GM12878 (cell line): ENCODE measurements at regions not wholly inside any gene's neighbourhood (a gene's known extent, or its start where the extent isn't known, plus 50 kb on each side); places are given as distances from the start of the nearest gene placed in this dataset.

Experiments used
- ATAC-seq: fragments of 200-7000 bp; cut with Tn5 transposase; 3 replicates; pipeline ENCODE4 v1.9.1; 2020; ENCODE audit warnings: mild to moderate bottlenecking, moderate library complexity
- BruUV-seq: library from RNA; stranded (reverse); fragments of 400-500 nt; replicated peaks from 2 replicates; lab custom pipeline; 2021; lab: Mats Ljungman, UMichigan
- CTCF ChIA-PET: fragments of 300-600 bp; sonication (Branson Sonifier 250); formaldehyde crosslinking; extraction: SDS; loops from one replicate; lab custom pipeline; 2021; ENCODE audit warnings: inconsistent platforms; lab: Yijun Ruan, JAX
- POLR2A ChIA-PET: fragments of 350-600 bp; formaldehyde crosslinking; extraction: SDS; loops from one replicate; lab custom pipeline; 2021; ENCODE audit warnings: inconsistent platforms; lab: Charles Lee
- RAD21 ChIA-PET: fragments of 300-600 bp; sonication (Branson Sonifier 250); formaldehyde crosslinking; loops from one replicate; lab custom pipeline; 2023; ENCODE audit warnings: antibody characterized with exemption; ENCODE audit not compliant: unreplicated experiment; lab: Charles Lee
- SMC1A ChIA-PET: fragments of 300-600 bp; sonication (Branson Sonifier 250); formaldehyde crosslinking; loops from one replicate; lab custom pipeline; 2023; ENCODE audit not compliant: unreplicated experiment, uncharacterized antibody; lab: Charles Lee
- DNase-seq: peaks from one replicate; pipeline ENCODE4 v3.0.0-alpha.2; 2011; ENCODE audit warnings: low read depth, low spot score
- FAIRE-seq: peaks from 3 replicates; lab custom pipeline; 2011; peaks lifted over from hg19 to GRCh38; lab: Jason Lieb, UNC
- H2AFZ ChIP-seq: 2 replicates; pipeline ENCODE4 v1.6.0; 2011; ENCODE audit warnings: low read depth, low read length, control low read depth; ENCODE audit not compliant: control insufficient read depth
- H3K27ac ChIP-seq: 2 replicates; pipeline ENCODE4 v1.5.1; 2011; ENCODE audit warnings: control low read depth; ENCODE audit not compliant: control insufficient read depth, insufficient read depth
- H3K27me3 ChIP-seq, 2 experiments: replicated peaks in 1 of 2; 2 replicates each; pipeline versions ENCODE4 v1.6.0 to v1.6.1; 2011; ENCODE audit warnings: low read length in 1 of 2; ENCODE audit not compliant: control insufficient read depth in 2 of 2, insufficient read depth in 2 of 2
- H3K36me3 ChIP-seq, 2 experiments: 2 replicates each; pipeline ENCODE4 v1.5.1; 2011; ENCODE audit warnings: low read length in 1 of 2; ENCODE audit not compliant: control insufficient read depth in 2 of 2, insufficient read depth in 2 of 2
- H3K4me1 ChIP-seq: 2 replicates; pipeline ENCODE4 v1.6.1; 2011; ENCODE audit warnings: mild to moderate bottlenecking, low read length, moderate library complexity, mixed read lengths; ENCODE audit not compliant: control insufficient read depth, insufficient read depth
- H3K4me2 ChIP-seq: 2 replicates; pipeline ENCODE4 v1.6.0; 2011; ENCODE audit warnings: control low read depth; ENCODE audit not compliant: control insufficient read depth, insufficient read depth
- H3K4me3 ChIP-seq: fragments of 200-600 bp; sonication (generic); 2 replicates; pipeline ENCODE4 v1.5.1; 2016
- H3K79me2 ChIP-seq: 2 replicates; pipeline ENCODE4 v1.6.0; 2011; ENCODE audit warnings: low read length; ENCODE audit not compliant: control insufficient read depth, insufficient read depth
- H3K9ac ChIP-seq: 2 replicates; pipeline ENCODE4 v1.8.0; 2011; ENCODE audit warnings: low read length, control low read depth, mixed read lengths; ENCODE audit not compliant: control insufficient read depth, insufficient read depth
- H3K9me3 ChIP-seq: replicated peaks from 3 replicates; pipeline ENCODE4 v1.5.1; 2011; ENCODE audit warnings: mild to moderate bottlenecking, low read length; ENCODE audit not compliant: control insufficient read depth, insufficient read depth
- H4K20me1 ChIP-seq: 2 replicates; pipeline ENCODE4 v1.6.0; 2011; ENCODE audit not compliant: control insufficient read depth, insufficient read depth
- CREB1 ChIP-seq: IDR thresholded peaks from 2 replicates; pipeline ENCODE4 v1.6.1; 2012; ENCODE audit warnings: low read depth, mild to moderate bottlenecking, inconsistent platforms
- EGR1 ChIP-seq, 2 experiments: IDR thresholded peaks; 1 replicate in 1 of 2; 2 replicates in 1 of 2; pipeline ENCODE4 v1.6.1; 2011 to 2012; ENCODE audit warnings: low read depth in 2 of 2, low read length in 2 of 2, borderline replicate concordance in 1 of 2, mild to moderate bottlenecking in 1 of 2, moderate library complexity in 1 of 2
- FOS ChIP-seq: IDR thresholded peaks from 3 replicates; pipeline ENCODE4 v1.6.1; 2011; ENCODE audit warnings: borderline replicate concordance; ENCODE audit not compliant: insufficient read length; ENCODE audit errors: extremely low read depth
- FOXM1 ChIP-seq: IDR thresholded peaks from 2 replicates; pipeline ENCODE4 v1.6.1; 2012; ENCODE audit warnings: low read depth, mild to moderate bottlenecking, inconsistent platforms, low read length, moderate library complexity
- NFYA ChIP-seq: IDR thresholded peaks from 2 replicates; pipeline ENCODE4 v1.6.1; 2011; ENCODE audit warnings: low read depth, mild to moderate bottlenecking, low read length, improper control_type of control experiment, borderline replicate concordance
- NRF1 ChIP-seq: conservative IDR thresholded peaks from 2 replicates; pipeline ENCODE4 v1.6.1; 2011; ENCODE audit warnings: mild to moderate bottlenecking, low read depth, low read length, improper control_type of control experiment
- POLR2AphosphoS2 ChIP-seq: IDR thresholded peaks from 2 replicates; pipeline ENCODE4 v1.6.1; 2011; ENCODE audit warnings: low read depth, mild to moderate bottlenecking, low read length, improper control_type of control experiment, moderate library complexity
- SUPT20H ChIP-seq: IDR thresholded peaks from 2 replicates; pipeline ENCODE4 v1.6.1; 2011; ENCODE audit warnings: low read depth, mild to moderate bottlenecking, low read length, moderate library complexity, borderline replicate concordance; ENCODE audit not compliant: control insufficient read depth
- YBX1 ChIP-seq: fragments of 450-650 bp; IDR thresholded peaks from 2 replicates; pipeline ENCODE4 v1.6.1; 2016; ENCODE audit warnings: antibody characterized with exemption
- ZZZ3 ChIP-seq: IDR thresholded peaks from 2 replicates; pipeline ENCODE4 v1.6.1; 2011; ENCODE audit warnings: low read depth; ENCODE audit not compliant: control insufficient read depth, insufficient read length
- WGBS: methylation state at CpG from one replicate; pipeline ENCODE4 v1.1.6; 2016; ENCODE audit warnings: low lambda C conversion rate; ENCODE audit not compliant: insufficient replicate concordance, insufficient coverage; ENCODE audit errors: missing lambda C conversion rate; 5-methylcytosine and 5-hydroxymethylcytosine counted together
- in situ Hi-C: fragments of 300-500 bp; cut with MboI; formaldehyde crosslinking; loops from 9 replicates; pipeline ENCODE4 v1.14.3; 2018; ENCODE audit warnings: mixed read lengths
- intact Hi-C: fragments of 100-400 bp; cut with micrococcal nuclease; formaldehyde crosslinking; loops from one replicate; pipeline ENCODE4 v1.14.2; 2022; ENCODE audit not compliant: unreplicated experiment
- TF ChIP-seq, protein P1 (sequence below): fragments of 450-650 bp; IDR thresholded peaks from 2 replicates; pipeline ENCODE4 v1.6.1; 2017; ENCODE audit warnings: mild to moderate bottlenecking
- TF ChIP-seq, protein P2 (sequence below): fragments of 450-650 bp; IDR thresholded peaks from 2 replicates; pipeline ENCODE4 v1.6.1; 2017; ENCODE audit warnings: mild to moderate bottlenecking, moderate library complexity
- TF ChIP-seq, protein P3 (sequence below): fragments of 450-650 bp; IDR thresholded peaks from 2 replicates; pipeline ENCODE4 v1.6.1; 2018; ENCODE audit warnings: mild to moderate bottlenecking, low read depth, moderate library complexity; ENCODE audit not compliant: partially characterized antibody
- TF ChIP-seq, protein P4 (sequence below): IDR thresholded peaks from 2 replicates; pipeline ENCODE4 v1.6.1; 2012; ENCODE audit warnings: low read length, inconsistent platforms

DNA sequence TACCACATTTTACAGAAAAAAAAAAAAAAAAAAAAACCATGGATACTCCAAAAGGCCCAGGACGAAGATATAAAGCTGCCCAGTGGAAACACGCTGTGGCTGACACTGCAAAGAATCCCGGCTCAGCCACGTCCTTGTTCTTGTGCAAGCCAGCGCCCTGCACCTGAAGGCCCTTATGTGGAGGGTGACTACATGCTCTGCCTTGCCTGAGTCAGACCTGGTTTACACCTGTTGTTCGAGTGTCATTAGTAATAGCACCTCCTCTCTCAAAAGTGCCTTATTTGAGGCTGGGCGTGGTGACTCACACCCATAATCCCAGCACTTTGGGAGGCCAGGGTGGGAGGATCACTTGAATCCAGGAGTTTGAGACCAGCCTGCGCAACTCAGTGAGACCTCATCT lies 54.3 kb upstream of the ZSWIM6 start:
- Histone ChIP-seq H3K4me1 (peaks cover 5% of the 10 kb centered on the region), H3K27ac (no peak overlapping the region), H3K9ac (no peak overlapping the region), H3K79me2 (no peaks in the 10 kb centered on the region), H3K27me3 (no peaks in the 10 kb centered on the region), H3K4me2 (no peak overlapping the region; the same call in 1 of the 2 replicates), H3K9me3 (no peaks in the 10 kb centered on the region), H3K4me3 (no peak overlapping the region), H4K20me1 (no peaks in the 10 kb centered on the region), H3K36me3 (no peaks in the 10 kb centered on the region), H2AFZ (no peak overlapping the region)
- WGBS = 89% methylated on average over 8 of the region's 8 CpGs
- CTCF ChIA-PET = interaction anchor here (0.7 kb wide), 2 partner anchors 9 to 61 kb away, joined by 3 to 4 read pairs; no protein-coding TSS in a partner anchor
- SMC1A ChIA-PET = interaction anchor here (0.6 to 2.5 kb wide), 8 partner anchors 10 to 114 kb away, joined by 3 to 13 read pairs (median 3); no protein-coding TSS in a partner anchor
- POLR2A ChIA-PET = no interaction called here
- FAIRE-seq (no peak), ATAC-seq (no peak), DNase-seq (no peak)
- RAD21 ChIA-PET = interaction anchor here (0.7 to 1.5 kb wide), 5 partner anchors 10 to 318 kb away, joined by 3 to 4 read pairs (median 3); no protein-coding TSS in a partner anchor
- no TSS peak for BruUV-seq
- intact Hi-C loops = no loop called here
- in situ Hi-C loops = no loop called here
- no peak for TF ChIP-seq CREB1
- no peak for TF ChIP-seq ZZZ3
- no peak for TF ChIP-seq NFYA
- TF ChIP-seq EGR1 (IDR thresholded peaks at IDR 0.05; ENCODE audit: borderline replicate concordance in 1 of 2, low read depth in 2 of 2, low read length in 2 of 2) = no peak
- TF ChIP-seq YBX1 = no peak
- no peak for TF ChIP-seq FOS
- TF ChIP-seq, protein P1, sequence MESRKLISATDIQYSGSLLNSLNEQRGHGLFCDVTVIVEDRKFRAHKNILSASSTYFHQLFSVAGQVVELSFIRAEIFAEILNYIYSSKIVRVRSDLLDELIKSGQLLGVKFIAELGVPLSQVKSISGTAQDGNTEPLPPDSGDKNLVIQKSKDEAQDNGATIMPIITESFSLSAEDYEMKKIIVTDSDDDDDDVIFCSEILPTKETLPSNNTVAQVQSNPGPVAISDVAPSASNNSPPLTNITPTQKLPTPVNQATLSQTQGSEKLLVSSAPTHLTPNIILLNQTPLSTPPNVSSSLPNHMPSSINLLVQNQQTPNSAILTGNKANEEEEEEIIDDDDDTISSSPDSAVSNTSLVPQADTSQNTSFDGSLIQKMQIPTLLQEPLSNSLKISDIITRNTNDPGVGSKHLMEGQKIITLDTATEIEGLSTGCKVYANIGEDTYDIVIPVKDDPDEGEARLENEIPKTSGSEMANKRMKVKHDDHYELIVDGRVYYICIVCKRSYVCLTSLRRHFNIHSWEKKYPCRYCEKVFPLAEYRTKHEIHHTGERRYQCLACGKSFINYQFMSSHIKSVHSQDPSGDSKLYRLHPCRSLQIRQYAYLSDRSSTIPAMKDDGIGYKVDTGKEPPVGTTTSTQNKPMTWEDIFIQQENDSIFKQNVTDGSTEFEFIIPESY = no peak
- no peak for TF ChIP-seq POLR2AphosphoS2
- TF ChIP-seq, protein P2, sequence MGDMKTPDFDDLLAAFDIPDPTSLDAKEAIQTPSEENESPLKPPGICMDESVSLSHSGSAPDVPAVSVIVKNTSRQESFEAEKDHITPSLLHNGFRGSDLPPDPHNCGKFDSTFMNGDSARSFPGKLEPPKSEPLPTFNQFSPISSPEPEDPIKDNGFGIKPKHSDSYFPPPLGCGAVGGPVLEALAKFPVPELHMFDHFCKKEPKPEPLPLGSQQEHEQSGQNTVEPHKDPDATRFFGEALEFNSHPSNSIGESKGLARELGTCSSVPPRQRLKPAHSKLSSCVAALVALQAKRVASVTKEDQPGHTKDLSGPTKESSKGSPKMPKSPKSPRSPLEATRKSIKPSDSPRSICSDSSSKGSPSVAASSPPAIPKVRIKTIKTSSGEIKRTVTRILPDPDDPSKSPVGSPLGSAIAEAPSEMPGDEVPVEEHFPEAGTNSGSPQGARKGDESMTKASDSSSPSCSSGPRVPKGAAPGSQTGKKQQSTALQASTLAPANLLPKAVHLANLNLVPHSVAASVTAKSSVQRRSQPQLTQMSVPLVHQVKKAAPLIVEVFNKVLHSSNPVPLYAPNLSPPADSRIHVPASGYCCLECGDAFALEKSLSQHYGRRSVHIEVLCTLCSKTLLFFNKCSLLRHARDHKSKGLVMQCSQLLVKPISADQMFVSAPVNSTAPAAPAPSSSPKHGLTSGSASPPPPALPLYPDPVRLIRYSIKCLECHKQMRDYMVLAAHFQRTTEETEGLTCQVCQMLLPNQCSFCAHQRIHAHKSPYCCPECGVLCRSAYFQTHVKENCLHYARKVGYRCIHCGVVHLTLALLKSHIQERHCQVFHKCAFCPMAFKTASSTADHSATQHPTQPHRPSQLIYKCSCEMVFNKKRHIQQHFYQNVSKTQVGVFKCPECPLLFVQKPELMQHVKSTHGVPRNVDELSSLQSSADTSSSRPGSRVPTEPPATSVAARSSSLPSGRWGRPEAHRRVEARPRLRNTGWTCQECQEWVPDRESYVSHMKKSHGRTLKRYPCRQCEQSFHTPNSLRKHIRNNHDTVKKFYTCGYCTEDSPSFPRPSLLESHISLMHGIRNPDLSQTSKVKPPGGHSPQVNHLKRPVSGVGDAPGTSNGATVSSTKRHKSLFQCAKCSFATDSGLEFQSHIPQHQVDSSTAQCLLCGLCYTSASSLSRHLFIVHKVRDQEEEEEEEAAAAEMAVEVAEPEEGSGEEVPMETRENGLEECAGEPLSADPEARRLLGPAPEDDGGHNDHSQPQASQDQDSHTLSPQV = no peak
- TF ChIP-seq, protein P3, sequence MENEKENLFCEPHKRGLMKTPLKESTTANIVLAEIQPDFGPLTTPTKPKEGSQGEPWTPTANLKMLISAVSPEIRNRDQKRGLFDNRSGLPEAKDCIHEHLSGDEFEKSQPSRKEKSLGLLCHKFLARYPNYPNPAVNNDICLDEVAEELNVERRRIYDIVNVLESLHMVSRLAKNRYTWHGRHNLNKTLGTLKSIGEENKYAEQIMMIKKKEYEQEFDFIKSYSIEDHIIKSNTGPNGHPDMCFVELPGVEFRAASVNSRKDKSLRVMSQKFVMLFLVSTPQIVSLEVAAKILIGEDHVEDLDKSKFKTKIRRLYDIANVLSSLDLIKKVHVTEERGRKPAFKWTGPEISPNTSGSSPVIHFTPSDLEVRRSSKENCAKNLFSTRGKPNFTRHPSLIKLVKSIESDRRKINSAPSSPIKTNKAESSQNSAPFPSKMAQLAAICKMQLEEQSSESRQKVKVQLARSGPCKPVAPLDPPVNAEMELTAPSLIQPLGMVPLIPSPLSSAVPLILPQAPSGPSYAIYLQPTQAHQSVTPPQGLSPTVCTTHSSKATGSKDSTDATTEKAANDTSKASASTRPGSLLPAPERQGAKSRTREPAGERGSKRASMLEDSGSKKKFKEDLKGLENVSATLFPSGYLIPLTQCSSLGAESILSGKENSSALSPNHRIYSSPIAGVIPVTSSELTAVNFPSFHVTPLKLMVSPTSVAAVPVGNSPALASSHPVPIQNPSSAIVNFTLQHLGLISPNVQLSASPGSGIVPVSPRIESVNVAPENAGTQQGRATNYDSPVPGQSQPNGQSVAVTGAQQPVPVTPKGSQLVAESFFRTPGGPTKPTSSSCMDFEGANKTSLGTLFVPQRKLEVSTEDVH = no peak
- TF ChIP-seq FOXM1 = no peak
- no peak for TF ChIP-seq NRF1
- TF ChIP-seq, protein P4, sequence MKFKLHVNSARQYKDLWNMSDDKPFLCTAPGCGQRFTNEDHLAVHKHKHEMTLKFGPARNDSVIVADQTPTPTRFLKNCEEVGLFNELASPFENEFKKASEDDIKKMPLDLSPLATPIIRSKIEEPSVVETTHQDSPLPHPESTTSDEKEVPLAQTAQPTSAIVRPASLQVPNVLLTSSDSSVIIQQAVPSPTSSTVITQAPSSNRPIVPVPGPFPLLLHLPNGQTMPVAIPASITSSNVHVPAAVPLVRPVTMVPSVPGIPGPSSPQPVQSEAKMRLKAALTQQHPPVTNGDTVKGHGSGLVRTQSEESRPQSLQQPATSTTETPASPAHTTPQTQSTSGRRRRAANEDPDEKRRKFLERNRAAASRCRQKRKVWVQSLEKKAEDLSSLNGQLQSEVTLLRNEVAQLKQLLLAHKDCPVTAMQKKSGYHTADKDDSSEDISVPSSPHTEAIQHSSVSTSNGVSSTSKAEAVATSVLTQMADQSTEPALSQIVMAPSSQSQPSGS = no peak
- TF ChIP-seq SUPT20H = no peak
